Fibroblast of lung (primary cell): ENCODE measurements at regions not wholly inside any gene's neighbourhood (a gene's known extent, or its start where the extent isn't known, plus 50 kb on each side); places are given as distances from the start of the nearest gene placed in this dataset.

ENCODE experiments used
- DNase-seq, 2 donors: peaks; one replicate each; pipeline versions ENCODE4 v3.0.0 to v3.0.0-alpha.2; 2010; ENCODE audit warnings: low read depth in 2 of 2
- H2AFZ ChIP-seq: 2 replicates; pipeline ENCODE4 v1.5.1; 2012; ENCODE audit warnings: low read length, control low read depth, inconsistent platforms
- H3K27ac ChIP-seq: 2 replicates; pipeline ENCODE4 v1.5.1; 2011; ENCODE audit warnings: low read length, control low read depth; ENCODE audit not compliant: insufficient read depth
- H3K27me3 ChIP-seq: 2 replicates; pipeline ENCODE4 v1.5.1; 2011; ENCODE audit warnings: mild to moderate bottlenecking, low read length; ENCODE audit not compliant: control insufficient read depth, insufficient read depth
- H3K36me3 ChIP-seq: 2 replicates; pipeline ENCODE4 v1.5.1; 2011; ENCODE audit warnings: low read length; ENCODE audit not compliant: control insufficient read depth, insufficient read depth
- H3K4me1 ChIP-seq: 2 replicates; pipeline ENCODE4 v1.5.1; 2011; ENCODE audit warnings: low read length; ENCODE audit not compliant: control insufficient read depth, insufficient read depth; ENCODE audit errors: extremely low read depth
- H3K4me2 ChIP-seq: 2 replicates; pipeline ENCODE4 v1.5.1; 2011; ENCODE audit warnings: low read length, control low read depth; ENCODE audit not compliant: insufficient read depth; ENCODE audit errors: extremely low read depth
- H3K4me3 ChIP-seq, 4 experiments: fragments of 200-600 bp in 1 of 4; sonication (generic) in 1 of 4; replicated peaks in 1 of 4; 2 replicates each; pipeline ENCODE4 v1.5.1; 2011 to 2016; ENCODE audit warnings: low read length in 4 of 4, low read depth in 3 of 4, mild to moderate bottlenecking in 3 of 4, control low read depth in 2 of 4, inconsistent platforms in 1 of 4, mixed read lengths in 1 of 4; ENCODE audit not compliant: insufficient read depth in 1 of 4; ENCODE audit errors: control extremely low read depth in 1 of 4
- H3K79me2 ChIP-seq: 2 replicates; pipeline ENCODE4 v1.5.1; 2012; ENCODE audit warnings: mild to moderate bottlenecking, low read length, inconsistent platforms; ENCODE audit not compliant: control insufficient read depth, insufficient read depth
- H3K9ac ChIP-seq: 2 replicates; pipeline ENCODE4 v1.5.1; 2011; ENCODE audit warnings: mild to moderate bottlenecking, low read length, control low read depth; ENCODE audit not compliant: insufficient read depth
- H3K9me3 ChIP-seq: 2 replicates; pipeline ENCODE4 v1.5.1; 2012; ENCODE audit warnings: low read depth, low read length; ENCODE audit not compliant: control insufficient read depth, insufficient read depth
- H4K20me1 ChIP-seq: 2 replicates; pipeline ENCODE4 v1.5.1; 2011; ENCODE audit warnings: low read length; ENCODE audit not compliant: control insufficient read depth, insufficient read depth; ENCODE audit errors: extremely low read depth
- CTCF ChIP-seq, 2 donors: IDR thresholded peaks in 1 of 2; conservative IDR thresholded peaks in 1 of 2; 1 replicate in 1 of 2; 2 replicates in 1 of 2; pipeline ENCODE4 v1.5.1; 2011 to 2012; ENCODE audit warnings: low read length in 2 of 2, control low read depth in 1 of 2, inconsistent platforms in 1 of 2, low read depth in 1 of 2, mild to moderate bottlenecking in 1 of 2
- EZH2 ChIP-seq: IDR thresholded peaks from 2 replicates; pipeline ENCODE4 v1.5.1; 2012; ENCODE audit warnings: low read length, control low read depth, mild to moderate bottlenecking; ENCODE audit errors: missing control alignments

- no peaks in the 10 kb centered on the region for H3K9me3 ChIP-seq
- no peak overlapping the region for H3K4me3 ChIP-seq
- no peaks in the 10 kb centered on the region for H3K4me1 ChIP-seq
- H3K79me2 ChIP-seq, result no peaks in the 10 kb centered on the region
- no peak overlapping the region for H3K27ac ChIP-seq
- no peak overlapping the region for H3K4me2 ChIP-seq
- H2AFZ ChIP-seq, result no peak overlapping the region
- no peak for TF ChIP-seq CTCF (conservative IDR thresholded peaks at IDR 0.05 in 1 of 2, IDR thresholded peaks at IDR 0.05 in 1 of 2; ENCODE audit: low read depth in 1 of 2, low read length in 2 of 2)
- no peak for TF ChIP-seq EZH2
- H3K9ac ChIP-seq, result no peak overlapping the region
- H4K20me1 ChIP-seq, result no peaks in the 10 kb centered on the region
- DNase-seq, result no peak
- no peaks in the 10 kb centered on the region for H3K27me3 ChIP-seq
- H3K36me3 ChIP-seq, result no peaks in the 10 kb centered on the region
Measured at GRCh38 chr2:6398421-6398820, 467.3 kb downstream of the CMPK2 start.

GRCh38 chr2:6401301-6401700 lies 464.4 kb downstream of the CMPK2 start:
- peak; percentile 14 to 62 for DNase-seq
- Histone ChIP-seq H3K79me2 (no peaks in the 10 kb centered on the region), H2AFZ (no peak overlapping the region), H3K9me3 (no peaks in the 10 kb centered on the region), H3K4me2 (no peak overlapping the region), H3K27me3 (no peaks in the 10 kb centered on the region), H3K4me3 (no peak overlapping the region), H3K27ac (no peak overlapping the region), H3K4me1 (no peaks in the 10 kb centered on the region), H4K20me1 (no peaks in the 10 kb centered on the region), H3K9ac (no peak overlapping the region), H3K36me3 (no peaks in the 10 kb centered on the region)
- TF ChIP-seq CTCF (conservative IDR thresholded peaks at IDR 0.05 in 1 of 2, IDR thresholded peaks at IDR 0.05 in 1 of 2; ENCODE audit: low read depth in 1 of 2, low read length in 2 of 2) (no peak), EZH2 (no peak)

GRCh38 chr2:6408057-6408456 lies 457.6 kb downstream of the CMPK2 start:
- no peak for DNase-seq
- TF ChIP-seq EZH2, result no peak
- no peak for TF ChIP-seq CTCF (conservative IDR thresholded peaks at IDR 0.05 in 1 of 2, IDR thresholded peaks at IDR 0.05 in 1 of 2; ENCODE audit: low read depth in 1 of 2, low read length in 2 of 2)
- no peaks in the 10 kb centered on the region for H3K36me3 ChIP-seq
- H3K4me3 ChIP-seq, result no peak overlapping the region
- H2AFZ ChIP-seq, result no peak overlapping the region
- H3K27ac ChIP-seq, result no peak overlapping the region
- H3K9me3 ChIP-seq, result no peaks in the 10 kb centered on the region
- peaks cover 6% of the 10 kb centered on the region for H3K4me1 ChIP-seq
- H3K4me2 ChIP-seq, result no peak overlapping the region
- no peak overlapping the region for H3K9ac ChIP-seq
- H4K20me1 ChIP-seq, result no peaks in the 10 kb centered on the region
- no peaks in the 10 kb centered on the region for H3K27me3 ChIP-seq
- H3K79me2 ChIP-seq, result no peaks in the 10 kb centered on the region
